ENCODE measurements at regions not wholly inside any gene's neighbourhood (a gene's known extent, or its start where the extent isn't known, plus 50 kb on each side); places are given as distances from the start of the nearest gene placed in this dataset.

- TF ChIP-seq, protein P1, sequence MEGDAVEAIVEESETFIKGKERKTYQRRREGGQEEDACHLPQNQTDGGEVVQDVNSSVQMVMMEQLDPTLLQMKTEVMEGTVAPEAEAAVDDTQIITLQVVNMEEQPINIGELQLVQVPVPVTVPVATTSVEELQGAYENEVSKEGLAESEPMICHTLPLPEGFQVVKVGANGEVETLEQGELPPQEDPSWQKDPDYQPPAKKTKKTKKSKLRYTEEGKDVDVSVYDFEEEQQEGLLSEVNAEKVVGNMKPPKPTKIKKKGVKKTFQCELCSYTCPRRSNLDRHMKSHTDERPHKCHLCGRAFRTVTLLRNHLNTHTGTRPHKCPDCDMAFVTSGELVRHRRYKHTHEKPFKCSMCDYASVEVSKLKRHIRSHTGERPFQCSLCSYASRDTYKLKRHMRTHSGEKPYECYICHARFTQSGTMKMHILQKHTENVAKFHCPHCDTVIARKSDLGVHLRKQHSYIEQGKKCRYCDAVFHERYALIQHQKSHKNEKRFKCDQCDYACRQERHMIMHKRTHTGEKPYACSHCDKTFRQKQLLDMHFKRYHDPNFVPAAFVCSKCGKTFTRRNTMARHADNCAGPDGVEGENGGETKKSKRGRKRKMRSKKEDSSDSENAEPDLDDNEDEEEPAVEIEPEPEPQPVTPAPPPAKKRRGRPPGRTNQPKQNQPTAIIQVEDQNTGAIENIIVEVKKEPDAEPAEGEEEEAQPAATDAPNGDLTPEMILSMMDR (IDR thresholded peaks at IDR 0.05), result no peak
- no peak for TF ChIP-seq POLR2A (IDR thresholded peaks at IDR 0.05)
Measured at GRCh38 chr10:62705789-62706188, 98.7 kb upstream of the ADO start.
